NCI-H510A treated with DMSO at 0.1 percent for 48 hours (cell line): ENCODE measurements at regions not wholly inside any gene's neighbourhood (a gene's known extent, or its start where the extent isn't known, plus 50 kb on each side); places are given as distances from the start of the nearest gene placed in this dataset.
"Not testable (repeated sequence)": the region's sequence is repeated elsewhere in the genome, so short reads cannot be mapped to it uniquely, and the experiment has no call there.

ENCODE experiments used
- DNase-seq: peaks from one replicate; lab custom pipeline; 2025; lab: John Stamatoyannopoulos, UW

- no peak for DNase-seq
These were observed 228.1 kb upstream of the JARID2 start for GRCh38 chr6:15017803-15018202.

- DNase-seq: no peak
These were observed 225.6 kb upstream of the JARID2 start for GRCh38 chr6:15020119-15020770.

- DNase-seq: no peak
These were observed 224.8 kb upstream of the JARID2 start for GRCh38 chr6:15021074-15021473.

DNA sequence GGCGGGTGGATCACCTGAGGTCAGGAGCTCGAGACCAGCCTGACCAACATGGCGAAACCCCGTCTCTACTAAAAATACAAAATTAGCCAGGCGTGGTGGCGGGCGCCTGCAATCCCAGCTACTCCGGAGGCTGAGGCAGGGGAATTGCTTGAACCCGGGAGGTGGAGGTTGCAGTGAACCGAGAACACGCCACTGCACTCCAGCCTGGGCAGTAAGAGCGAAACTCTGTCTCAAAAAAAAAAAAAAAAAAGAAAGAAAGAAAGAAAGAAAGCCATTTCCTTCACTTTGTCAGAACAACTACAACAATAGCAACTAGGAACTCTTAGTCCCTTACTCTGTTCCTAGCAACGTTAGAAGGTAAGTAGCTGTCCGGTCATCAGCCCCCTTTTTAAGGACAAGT, 222.9 kb upstream of the JARID2 start:
- not testable (repeated sequence) for DNase-seq

DNA sequence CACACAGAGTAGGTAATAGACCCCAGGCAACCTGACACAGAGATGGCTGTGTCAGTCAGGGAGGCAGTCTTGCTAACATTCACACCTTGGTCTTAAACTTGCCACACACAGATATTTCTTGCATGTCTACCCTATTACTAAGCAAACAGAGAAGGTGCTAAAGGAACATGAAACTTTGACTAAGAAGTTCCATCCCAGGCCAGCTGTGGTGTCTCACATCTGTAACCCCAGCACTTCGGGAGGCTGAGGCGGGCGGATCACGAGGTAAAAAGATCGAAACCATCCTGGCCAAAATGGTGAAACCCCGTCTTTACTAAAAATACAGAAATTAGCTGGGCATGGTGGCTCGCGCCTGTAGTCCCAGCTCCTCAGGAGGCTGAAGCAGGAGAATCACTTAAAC, 222.4 kb upstream of the JARID2 start:
- DNase-seq: no peak

DNA sequence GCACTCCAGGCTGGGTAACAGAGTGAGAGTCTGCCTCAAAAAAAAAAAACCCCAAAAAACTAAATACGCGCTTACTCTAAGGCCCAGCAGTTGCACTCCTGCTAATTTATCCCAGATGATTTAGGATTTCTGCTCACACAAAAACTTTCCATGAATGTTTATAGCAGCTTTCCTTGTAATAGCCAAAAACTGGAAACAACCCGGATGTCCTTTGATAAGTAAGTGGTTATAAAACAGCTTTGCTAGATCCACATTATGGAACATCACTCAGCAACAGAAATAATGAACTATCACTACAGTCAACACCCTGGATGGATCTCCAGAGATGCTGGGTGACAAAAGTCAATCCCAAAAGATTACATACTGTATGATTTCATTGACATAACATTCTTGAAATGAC, 220.4 kb upstream of the JARID2 start:
- DNase-seq: no peak

- DNase-seq: peak; percentile 90
These were observed 219.0 kb upstream of the JARID2 start for GRCh38 chr6:15026832-15027231.

- no peak for DNase-seq
These were observed 218.4 kb upstream of the JARID2 start for GRCh38 chr6:15027472-15027871.

DNA sequence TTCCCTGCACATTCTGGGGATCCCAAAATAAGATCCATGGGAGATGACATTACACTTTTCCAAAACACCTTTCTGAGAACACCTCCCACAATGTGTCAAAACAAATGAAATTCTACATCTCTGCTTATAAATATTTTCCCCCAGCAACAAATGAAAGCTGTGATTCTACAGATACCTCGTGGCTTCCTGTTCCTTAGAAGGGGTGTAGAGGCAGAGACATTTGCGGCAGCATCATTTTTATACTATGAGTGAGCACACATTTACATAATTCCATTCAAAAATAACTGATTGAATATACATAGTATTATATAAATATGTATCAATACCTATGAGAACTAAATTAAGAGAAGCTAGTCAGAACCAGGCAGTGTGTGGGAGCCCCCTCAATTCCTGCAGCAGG, 213.9 kb upstream of the JARID2 start:
- no peak for DNase-seq

DNA sequence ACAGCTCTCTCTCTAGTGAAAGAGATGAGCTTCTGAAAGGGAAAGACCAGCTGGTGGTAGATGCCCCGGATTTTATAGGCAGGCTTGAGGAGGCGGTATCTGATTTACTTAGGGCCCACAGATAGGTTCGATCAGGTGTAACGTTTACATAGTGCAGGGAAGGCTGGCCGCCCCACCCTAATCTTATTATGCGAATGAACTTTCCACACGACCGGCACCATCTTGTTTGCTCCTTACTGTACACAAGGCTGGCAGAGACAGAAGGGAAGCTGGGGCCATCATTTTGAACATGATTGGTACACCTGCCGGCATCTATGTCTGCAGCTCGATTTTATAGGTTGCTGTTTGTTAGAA, 212.0 kb upstream of the JARID2 start:
- DNase-seq: peak; percentile 49

- DNase-seq: peak; percentile 69
These were observed 209.1 kb upstream of the JARID2 start for GRCh38 chr6:15036690-15037245.

DNA sequence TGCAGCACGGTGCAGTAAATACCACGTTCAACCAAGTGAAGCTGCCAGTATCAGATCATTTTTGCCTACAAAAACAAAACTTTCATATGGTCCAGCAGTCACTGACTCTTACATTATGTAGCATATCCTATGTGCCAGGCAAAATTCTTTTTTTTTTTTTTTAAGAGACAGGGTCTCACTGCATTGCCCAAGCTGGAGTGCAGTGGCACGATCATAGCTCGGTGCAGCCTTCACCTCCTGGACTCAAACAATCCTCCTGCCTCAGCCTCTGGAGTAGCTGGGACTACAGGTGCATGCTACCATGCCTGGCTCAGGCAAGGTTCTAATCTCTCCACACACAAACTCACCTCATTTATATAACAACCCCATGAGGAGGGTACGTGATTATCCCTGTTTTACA, 208.6 kb upstream of the JARID2 start:
- DNase-seq: no peak

DNA sequence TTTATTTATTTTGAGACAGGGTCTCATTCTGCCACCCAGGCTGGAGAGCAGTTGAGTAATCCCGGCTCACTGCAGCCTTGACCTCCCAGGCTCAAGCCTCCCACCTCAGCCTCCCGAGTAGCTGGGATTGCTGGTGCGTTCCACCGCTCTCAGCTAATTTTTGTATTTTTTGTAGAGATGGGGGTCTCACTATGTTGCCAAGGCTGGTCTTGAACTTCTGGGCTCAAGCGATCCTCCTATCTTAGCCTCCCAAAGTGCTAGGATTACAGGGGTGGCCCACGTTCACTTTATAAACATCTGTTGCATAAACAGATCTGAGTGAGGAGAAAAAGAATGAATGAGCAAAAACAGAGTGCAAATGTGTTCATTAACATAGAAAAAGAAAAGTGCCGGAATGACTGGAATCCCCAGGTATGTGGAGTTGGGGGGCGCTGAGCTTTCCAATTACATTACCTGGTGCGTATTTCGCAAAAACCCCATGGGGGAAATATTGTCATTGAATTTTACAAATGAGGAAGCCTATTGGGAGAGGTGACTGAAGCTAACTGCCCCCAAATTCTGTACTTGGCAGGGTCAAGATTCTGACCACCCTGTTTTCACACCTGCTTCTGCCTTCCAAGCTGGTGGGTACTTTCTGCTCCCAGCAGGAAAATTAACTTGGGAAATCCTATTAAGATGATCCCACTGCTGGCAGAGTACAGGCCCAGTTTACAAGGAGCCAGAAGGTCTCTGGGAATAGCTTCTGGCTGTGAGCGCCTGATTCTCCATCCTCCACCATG, 207.7 kb upstream of the JARID2 start:
- DNase-seq: no peak

DNA sequence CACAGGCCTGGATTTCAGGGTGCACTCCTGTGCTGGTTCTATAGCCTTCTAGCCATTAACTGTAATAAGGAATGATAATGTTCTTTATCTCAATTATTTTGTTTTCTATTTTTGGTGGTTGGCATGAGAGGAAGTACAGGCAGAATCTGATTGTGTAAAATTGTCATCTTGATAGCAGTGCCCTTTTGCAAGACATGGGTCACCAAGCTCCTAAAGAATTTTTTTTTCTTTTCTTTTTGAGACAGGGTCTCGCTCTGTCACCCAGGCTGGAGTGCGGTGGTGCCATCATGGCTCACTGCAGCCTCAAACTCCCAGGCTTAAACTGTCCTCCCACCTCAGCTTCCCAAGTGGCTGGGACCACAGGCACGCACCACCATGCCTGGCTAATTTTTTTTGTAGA, 206.7 kb upstream of the JARID2 start:
- DNase-seq: no peak

- DNase-seq: no peak
These were observed 202.9 kb upstream of the JARID2 start for GRCh38 chr6:15042938-15043337.

DNA sequence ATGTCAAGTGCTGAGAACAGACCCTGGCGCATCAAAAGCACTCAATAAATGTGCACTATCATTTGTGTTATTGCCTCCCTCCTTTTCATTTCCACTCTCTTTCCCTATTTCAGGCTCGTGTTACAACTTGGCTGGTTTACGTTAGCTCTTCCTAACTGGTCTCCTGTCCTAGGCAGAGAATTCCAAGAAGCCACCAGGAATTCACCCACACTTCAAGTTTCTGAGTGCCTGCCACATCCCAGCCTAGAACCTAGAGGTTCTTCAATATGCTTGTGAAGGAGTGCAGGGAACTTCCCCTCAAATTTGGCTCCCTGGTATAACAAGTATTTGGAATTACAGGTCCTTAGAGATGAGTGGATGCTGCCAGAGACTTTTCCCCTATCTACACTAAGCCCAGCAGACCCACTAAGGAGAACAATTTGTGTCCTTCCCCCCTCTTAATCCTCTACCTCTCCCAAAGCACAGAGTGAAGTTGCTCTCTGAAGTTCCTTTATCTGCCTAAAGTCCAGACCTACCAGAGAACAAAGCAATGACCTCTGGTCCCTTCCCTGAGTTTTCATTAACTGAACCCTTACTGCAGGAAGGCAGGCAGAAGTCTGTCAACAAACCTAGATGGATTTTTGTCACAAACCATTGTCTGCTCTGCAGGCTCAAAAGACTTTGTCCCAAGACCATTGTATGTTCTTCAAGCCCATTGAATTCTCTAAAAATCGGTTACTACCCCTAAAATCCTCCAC, 201.6 kb upstream of the JARID2 start:
- DNase-seq: no peak

DNA sequence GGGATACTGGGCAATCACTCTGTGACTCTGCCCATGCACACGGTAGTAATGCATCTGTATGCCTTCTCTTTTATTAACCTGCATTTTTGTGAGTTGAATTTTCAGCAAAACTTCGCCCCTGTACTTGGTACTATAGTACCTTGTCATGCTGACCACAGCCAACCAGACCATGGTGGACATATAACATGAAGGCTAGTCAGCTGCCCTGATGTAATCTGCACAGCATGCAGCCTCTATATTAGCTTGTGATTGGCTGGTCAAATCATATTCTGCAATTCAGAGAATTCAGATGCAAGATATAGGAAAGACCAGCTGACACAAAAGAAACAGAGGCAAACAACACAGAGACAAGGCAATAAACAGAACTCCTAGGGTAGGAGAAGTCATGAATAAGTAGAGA, 200.9 kb upstream of the JARID2 start:
- DNase-seq: no peak

DNA sequence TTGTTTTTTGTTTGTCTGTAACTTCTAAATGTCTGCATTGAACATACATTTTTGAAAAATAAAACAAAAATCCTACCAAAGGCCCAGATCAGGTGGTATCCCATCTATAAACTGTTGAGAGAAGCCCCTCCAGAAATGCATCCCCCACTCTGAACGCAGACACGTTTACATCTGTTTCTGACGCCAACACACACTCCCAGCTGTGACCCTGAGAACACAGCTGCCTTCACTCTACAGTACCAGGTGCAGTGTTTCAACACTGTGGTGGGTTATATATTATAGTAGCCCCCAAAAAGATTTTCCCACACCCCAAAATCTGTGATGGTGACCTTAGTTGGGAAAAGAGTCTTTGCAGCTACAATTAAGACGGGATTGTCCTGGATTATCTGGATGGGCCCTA, 199.1 kb upstream of the JARID2 start:
- DNase-seq: no peak

GRCh38 chr6:15048367-15048766, 197.5 kb upstream of the JARID2 start:
- no peak for DNase-seq

DNA sequence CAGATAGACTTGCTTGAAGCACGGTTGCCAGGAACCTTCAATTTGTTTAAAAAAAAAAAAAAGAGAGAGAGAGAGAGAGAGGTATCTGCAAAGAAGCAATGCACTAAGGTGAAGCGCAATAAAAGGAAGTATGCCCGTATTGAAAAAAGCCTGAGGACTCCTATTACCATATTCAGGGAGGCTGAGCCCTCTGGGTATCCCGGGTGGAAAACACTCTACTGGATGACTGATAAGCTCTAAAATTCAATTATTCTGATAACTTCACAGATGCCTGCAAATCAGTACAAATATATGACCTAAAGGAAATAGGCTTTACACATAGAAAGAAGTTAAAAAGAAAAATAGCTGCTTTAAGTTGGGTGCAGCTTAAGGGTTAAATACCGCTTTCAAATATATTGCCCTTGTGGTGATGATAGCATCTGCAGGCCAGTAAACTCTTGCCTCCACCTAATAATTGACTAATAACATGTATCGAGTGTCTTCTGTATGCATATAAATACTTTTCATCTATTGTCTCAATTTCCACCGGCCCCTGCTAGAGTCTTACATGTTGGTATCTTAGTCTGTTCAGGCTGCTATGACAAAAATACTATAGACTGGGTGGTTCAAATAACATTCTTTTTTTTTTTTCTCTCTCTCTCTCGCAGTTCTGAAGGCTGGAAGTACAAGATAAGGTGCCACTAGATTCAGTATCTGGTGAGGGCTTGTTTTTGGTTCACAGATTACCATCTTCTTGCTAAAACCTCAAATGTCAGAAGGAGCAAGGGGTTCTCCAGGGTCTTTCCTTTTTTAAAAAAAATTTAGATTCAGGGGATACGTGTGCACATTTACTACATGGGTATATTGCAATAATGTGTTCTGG, 187.4 kb upstream of the JARID2 start:
- DNase-seq: no peak

- DNase-seq: no peak
These were observed 184.7 kb upstream of the JARID2 start for GRCh38 chr6:15061180-15061641.
